GM21367 (cell line): ENCODE measurements at regions not wholly inside any gene's neighbourhood (a gene's known extent, or its start where the extent isn't known, plus 50 kb on each side); places are given as distances from the start of the nearest gene placed in this dataset.
"Not testable (repeated sequence)": the region's sequence is repeated elsewhere in the genome, so short reads cannot be mapped to it uniquely, and the experiment has no call there.

Experiments
- ATAC-seq: cut with Tn5 transposase; IDR thresholded peaks from one replicate; pipeline ENCODE4 v1.9.1; 2021; ENCODE audit not compliant: unreplicated experiment

- ATAC-seq: no peak
Measured at GRCh38 chr1:170789063-170789462, 125.1 kb downstream of the PRRX1 start.

GRCh38 chr1:170790175-170790574 is 126.2 kb downstream of the PRRX1 start:
- no peak for ATAC-seq

DNA sequence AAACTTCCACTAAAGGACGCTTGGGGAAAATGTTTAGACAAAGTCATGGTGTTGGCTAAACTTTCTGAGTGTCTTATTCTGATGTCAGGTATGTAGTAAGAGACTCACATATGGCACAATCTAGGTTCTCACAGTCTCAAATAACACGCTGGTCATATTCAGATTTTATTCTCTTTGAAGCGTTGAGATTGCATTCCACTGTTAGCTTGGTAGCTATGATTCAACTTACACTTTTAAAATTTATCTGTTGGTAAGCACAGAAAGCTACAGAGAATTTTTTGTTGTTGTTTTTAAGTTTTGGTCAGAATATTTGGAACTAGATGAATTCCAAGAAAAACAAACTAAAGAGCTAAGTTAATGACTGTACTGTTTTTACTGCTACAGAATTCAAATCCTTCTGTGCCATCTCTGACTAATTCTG is 126.7 kb downstream of the PRRX1 start:
- no peak for ATAC-seq

DNA sequence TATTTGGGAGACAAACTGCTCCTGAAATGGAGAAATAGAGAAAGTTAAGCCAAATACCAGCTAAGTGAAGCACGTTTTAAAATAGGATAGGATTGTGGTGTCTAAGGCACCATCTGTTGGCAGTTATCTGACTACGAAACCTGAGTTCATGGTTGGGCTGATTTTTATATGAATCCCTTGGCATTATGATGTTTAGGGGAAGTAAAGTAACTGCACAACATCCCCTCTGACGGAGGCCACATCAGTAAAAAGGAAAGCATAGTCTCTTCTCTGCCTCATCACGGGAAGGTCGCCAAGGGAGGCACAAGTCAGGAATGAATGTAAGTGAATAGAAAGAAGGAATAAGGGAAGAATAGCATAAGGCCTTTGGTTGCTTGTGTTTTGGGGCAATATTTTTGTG is 128.0 kb downstream of the PRRX1 start:
- no peak for ATAC-seq

DNA sequence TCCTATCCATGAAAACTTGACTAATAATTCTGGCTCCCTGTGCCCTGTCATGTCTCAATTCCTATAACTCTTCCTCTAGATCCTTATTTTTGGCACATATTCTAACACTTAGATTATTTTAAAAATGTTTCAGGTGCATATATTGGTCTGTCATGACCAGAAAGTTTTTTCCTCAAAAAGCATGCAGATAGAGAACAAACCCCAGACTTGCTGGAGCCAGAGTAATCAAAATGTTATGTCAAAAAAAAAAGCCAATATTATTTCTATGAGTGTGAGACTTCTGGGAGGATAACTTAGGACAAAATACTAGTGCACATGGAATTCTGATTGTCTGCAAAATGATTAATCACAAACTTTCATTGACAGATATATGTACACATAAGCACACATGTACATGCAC is 135.1 kb upstream of the MROH9 start:
- ATAC-seq: no peak

DNA sequence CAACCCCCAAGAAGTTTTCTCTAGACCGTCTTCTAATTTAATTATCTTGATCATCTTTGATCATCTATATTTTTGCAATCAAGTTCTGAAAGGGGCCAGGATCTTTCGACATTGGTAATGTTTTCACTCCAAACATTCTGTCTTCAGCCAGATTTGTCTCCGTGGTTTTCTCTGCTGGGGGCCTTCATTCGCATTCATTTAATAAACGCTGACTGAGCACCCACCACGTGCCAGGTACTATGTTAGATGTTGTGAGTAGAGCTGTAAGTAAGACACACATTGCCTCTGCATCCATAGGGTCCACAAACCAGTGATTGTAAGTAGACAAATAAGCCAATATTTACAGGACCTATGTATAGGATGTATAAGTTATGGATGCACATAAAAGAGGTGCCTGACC is 134.5 kb upstream of the MROH9 start:
- ATAC-seq: no peak

DNA sequence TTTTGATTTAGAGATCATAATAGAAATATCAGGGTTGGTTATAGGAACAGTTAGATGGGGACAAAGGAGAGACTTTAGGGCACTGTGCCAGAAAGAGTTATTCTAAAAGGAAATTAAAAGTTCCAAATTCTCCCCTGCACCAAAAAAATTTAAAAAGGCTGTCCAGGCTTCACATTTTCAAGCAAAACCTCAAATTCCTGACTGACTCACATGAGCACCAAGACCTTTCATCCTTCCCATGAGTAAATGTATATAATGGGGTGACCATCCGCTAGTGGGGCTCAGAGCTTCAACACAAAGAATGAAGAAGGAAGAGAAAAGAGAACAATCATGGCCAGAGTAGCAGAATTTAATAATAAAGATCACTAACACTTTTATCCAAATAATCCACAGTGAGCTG is 131.6 kb upstream of the MROH9 start:
- no peak for ATAC-seq

GRCh38 chr1:170804419-170804818 is 130.9 kb upstream of the MROH9 start:
- ATAC-seq: no peak

DNA sequence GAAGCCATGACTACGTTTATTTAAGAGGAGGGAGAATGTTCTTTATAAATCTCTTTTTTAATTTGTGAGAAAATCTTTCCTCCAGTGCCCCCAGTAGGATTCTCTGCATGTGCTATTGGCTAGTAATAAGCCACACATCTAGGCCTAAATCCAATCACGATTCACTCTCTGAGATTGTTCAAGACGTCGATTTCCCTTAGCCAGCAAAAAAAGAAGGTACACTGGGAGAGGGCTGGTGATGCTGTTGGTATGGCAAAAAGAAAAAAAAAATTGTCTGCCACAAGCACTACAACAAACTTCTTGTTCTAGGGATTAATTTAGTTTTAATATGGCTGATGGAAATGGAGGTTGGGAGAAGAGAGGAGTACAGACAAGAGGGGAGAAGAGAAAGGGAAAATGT is 130.5 kb upstream of the MROH9 start:
- no peak for ATAC-seq

DNA sequence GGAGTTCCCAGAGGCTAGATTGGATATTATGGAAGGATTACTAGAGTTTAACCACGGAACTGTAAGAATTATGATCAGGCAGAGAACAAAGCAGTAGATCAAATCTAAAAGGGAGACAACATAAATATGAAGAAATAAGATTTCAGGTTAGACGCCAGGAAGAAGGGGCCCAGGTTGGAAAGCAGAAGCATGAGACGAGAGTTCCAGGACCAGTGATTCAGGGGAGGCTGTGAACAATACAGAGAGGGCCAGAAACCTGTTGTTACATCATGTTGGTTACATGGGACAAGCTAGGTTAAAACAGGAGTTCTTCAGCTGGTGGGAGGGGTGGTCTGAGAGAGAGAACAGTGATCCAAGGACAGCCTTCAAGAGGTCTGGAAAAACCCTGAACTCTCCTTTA is 128.4 kb upstream of the MROH9 start:
- no peak for ATAC-seq

- no peak for ATAC-seq
Measured at GRCh38 chr1:170807432-170807831, 127.9 kb upstream of the MROH9 start.

GRCh38 chr1:170808216-170808885 is 127.0 kb upstream of the MROH9 start:
- no peak for ATAC-seq

DNA sequence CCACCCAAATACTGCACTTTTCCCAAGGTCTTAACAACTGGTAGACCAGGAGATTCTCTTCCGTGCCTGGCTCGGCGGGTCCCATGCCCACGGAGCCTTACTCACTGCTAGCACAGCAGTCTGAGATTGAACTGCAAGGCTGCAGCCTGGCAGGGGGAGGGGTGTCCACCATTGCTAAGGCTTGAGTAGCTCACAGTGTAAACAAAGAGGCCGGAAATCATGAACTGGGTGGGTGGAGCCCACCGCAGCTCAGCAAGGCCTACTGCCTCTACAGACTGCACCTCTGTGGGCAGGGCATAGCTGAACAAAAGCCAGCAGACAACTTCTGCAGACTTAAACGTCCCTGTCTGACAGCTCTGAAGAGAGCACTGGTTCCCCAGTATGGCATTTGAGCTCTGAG is 124.3 kb upstream of the MROH9 start:
- ATAC-seq: not testable (repeated sequence)

DNA sequence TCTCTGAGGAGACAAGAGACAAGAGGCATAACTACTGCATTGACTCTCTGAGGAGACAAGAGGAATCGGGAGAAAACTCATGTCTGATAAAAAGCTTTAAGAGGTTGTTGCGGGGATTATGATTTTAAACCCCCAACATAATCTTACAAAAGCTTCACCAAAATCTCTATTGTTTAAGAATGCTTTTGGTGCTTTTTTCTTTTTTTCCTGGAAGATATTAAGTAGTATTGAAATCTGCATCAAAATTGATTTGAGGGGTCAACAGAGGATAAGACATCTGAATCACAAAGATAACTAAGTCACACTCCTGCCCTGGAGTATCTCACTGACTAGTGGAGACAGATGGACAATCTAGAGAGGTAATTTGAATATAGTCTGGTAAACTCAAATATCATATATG is 115.6 kb upstream of the MROH9 start:
- no peak for ATAC-seq

- no peak for ATAC-seq
Measured at GRCh38 chr1:170823120-170823519, 112.2 kb upstream of the MROH9 start.

- no peak for ATAC-seq
Measured at GRCh38 chr1:170831276-170831675, 104.1 kb upstream of the MROH9 start.

DNA sequence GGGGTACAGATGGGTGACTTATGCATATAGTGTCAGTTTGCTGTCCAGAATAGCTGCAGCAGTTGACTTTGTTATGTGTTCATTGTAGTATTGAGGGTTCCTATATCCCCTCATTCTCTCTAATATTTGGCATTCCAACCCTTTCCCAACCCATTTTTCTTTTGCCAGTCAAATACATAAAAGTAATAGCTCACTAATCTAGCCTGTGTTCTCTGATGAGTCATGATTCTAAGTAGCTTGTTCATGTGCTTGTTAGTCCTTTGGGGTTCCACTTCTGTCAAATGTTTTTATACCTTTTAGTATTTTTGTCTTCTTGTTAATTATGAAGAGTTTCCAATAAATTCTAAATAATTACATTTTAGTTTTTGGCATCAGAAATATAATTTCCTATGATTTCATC is 99.2 kb upstream of the MROH9 start:
- no peak for ATAC-seq

- no peak for ATAC-seq
Measured at GRCh38 chr1:170840371-170840770, 95.0 kb upstream of the MROH9 start.

GRCh38 chr1:170853302-170853701 is 82.0 kb upstream of the MROH9 start:
- ATAC-seq: peak; percentile 91

GRCh38 chr1:170853867-170854266 is 81.5 kb upstream of the MROH9 start:
- no peak for ATAC-seq

DNA sequence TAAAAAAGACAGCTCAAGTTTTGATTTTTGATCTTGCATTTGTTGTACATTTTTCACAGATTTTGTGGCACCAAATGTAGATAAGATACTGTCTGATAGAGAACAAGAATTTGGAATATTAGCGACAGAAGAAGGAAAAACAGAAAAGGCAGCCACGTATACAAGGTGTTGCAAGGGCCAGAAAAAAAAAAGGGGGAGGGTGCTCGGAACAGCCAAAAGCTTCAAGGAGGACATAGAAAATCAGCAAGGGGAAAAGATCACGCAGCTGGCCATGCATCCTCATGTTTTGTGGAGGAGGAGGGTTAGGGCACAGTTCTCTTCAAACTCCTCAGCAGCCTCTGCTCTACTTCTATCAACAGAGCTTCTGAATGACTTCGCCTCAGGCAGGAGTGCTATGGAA is 80.7 kb upstream of the MROH9 start:
- ATAC-seq: no peak

GRCh38 chr1:170856455-170856854 is 78.9 kb upstream of the MROH9 start:
- no peak for ATAC-seq

GRCh38 chr1:170857955-170858354 is 77.4 kb upstream of the MROH9 start:
- no peak for ATAC-seq
